ENCODE measurements at regions not wholly inside any gene's neighbourhood (a gene's known extent, or its start where the extent isn't known, plus 50 kb on each side); places are given as distances from the start of the nearest gene placed in this dataset.
"Not testable (repeated sequence)": the region's sequence is repeated elsewhere in the genome, so short reads cannot be mapped to it uniquely, and the experiment has no call there.

GRCh38 chr3:166500420-166500819 is 663.2 kb upstream of the BCHE start:
- not testable (repeated sequence) for DNase-seq

GRCh38 chr3:166499636-166500035 is 662.4 kb upstream of the BCHE start:
- DNase-seq: no peak

- DNase-seq: no peak
These were observed 661.2 kb upstream of the BCHE start for GRCh38 chr3:166498446-166498845.

GRCh38 chr3:166489826-166490225 is 652.6 kb upstream of the BCHE start:
- DNase-seq: no peak

GRCh38 chr3:166488977-166489672 is 651.9 kb upstream of the BCHE start:
- no peak for DNase-seq

GRCh38 chr3:166484470-166484869 is 647.2 kb upstream of the BCHE start:
- DNase-seq: no peak

- DNase-seq: no peak
These were observed 644.1 kb upstream of the BCHE start for GRCh38 chr3:166481340-166481739.

- no peak for DNase-seq
These were observed 641.1 kb upstream of the BCHE start for GRCh38 chr3:166478356-166478755.

GRCh38 chr3:166473501-166473900 is 636.3 kb upstream of the BCHE start:
- DNase-seq: no peak

- DNase-seq: no peak
These were observed 634.8 kb upstream of the BCHE start for GRCh38 chr3:166472015-166472414.

- DNase-seq: no peak
These were observed 634.0 kb upstream of the BCHE start for GRCh38 chr3:166471074-166471767.

- DNase-seq: no peak
These were observed 625.8 kb upstream of the BCHE start for GRCh38 chr3:166462891-166463470.

GRCh38 chr3:166461626-166462025 is 624.4 kb upstream of the BCHE start:
- DNase-seq: no peak

GRCh38 chr3:166457382-166457781 is 620.2 kb upstream of the BCHE start:
- DNase-seq: no peak

- no peak for DNase-seq
These were observed 619.1 kb upstream of the BCHE start for GRCh38 chr3:166456286-166456685.

GRCh38 chr3:166455744-166456143 is 618.5 kb upstream of the BCHE start:
- DNase-seq: no peak

GRCh38 chr3:166453478-166453877 is 616.3 kb upstream of the BCHE start:
- DNase-seq: no peak

GRCh38 chr3:166451997-166452396 is 614.8 kb upstream of the BCHE start:
- DNase-seq: no peak

GRCh38 chr3:166447513-166447912 is 610.3 kb upstream of the BCHE start:
- no peak for DNase-seq

- DNase-seq: no peak
These were observed 609.8 kb upstream of the BCHE start for GRCh38 chr3:166446986-166447385.

GRCh38 chr3:166446291-166446690 is 609.1 kb upstream of the BCHE start:
- DNase-seq: no peak

GRCh38 chr3:166445865-166446264 is 608.6 kb upstream of the BCHE start:
- no peak for DNase-seq

- DNase-seq: no peak
These were observed 607.5 kb upstream of the BCHE start for GRCh38 chr3:166444756-166445155.

GRCh38 chr3:166444336-166444735 is 607.1 kb upstream of the BCHE start:
- DNase-seq: peak in 1 of 5 donors; percentile 6
